BE2C (cell line): ENCODE measurements at regions not wholly inside any gene's neighbourhood (a gene's known extent, or its start where the extent isn't known, plus 50 kb on each side); places are given as distances from the start of the nearest gene placed in this dataset.
A peak's percentile ranks its signal among the peaks of the same experiment; 100 is the strongest.

Experiments used
- DNase-seq: peaks from one replicate; pipeline ENCODE4 v3.0.0-alpha.2; 2020
- H3K27me3 ChIP-seq: fragments of 250-450 bp; sonication (Bioruptor Pico); 2 replicates; pipeline ENCODE4 v1.5.1; 2020; ENCODE audit warnings: mild to moderate bottlenecking
- H3K36me3 ChIP-seq: fragments of 250-450 bp; sonication (Bioruptor Pico); 2 replicates; pipeline ENCODE4 v1.5.1; 2020; ENCODE audit warnings: mild to moderate bottlenecking
- H3K4me1 ChIP-seq: fragments of 250-450 bp; sonication (Bioruptor Pico); 2 replicates; pipeline ENCODE4 v1.5.1; 2020
- H3K4me3 ChIP-seq: 2 replicates; pipeline ENCODE4 v1.5.1; 2011; ENCODE audit warnings: low read depth, low read length
- H3K9me3 ChIP-seq: fragments of 250-450 bp; sonication (Bioruptor Pico); 2 replicates; pipeline ENCODE4 v1.5.1; 2020
- TF ChIP-seq, protein P1 (sequence below): IDR thresholded peaks from 2 replicates; pipeline ENCODE4 v1.5.1; 2012; ENCODE audit warnings: mild to moderate bottlenecking, low read depth, low read length

GRCh38 chr4:41322617-41323016 lies 65.9 kb downstream of the UCHL1 start:
- Histone ChIP-seq H3K9me3 (no peaks in the 10 kb centered on the region), H3K4me1 (peaks cover 37% of the 10 kb centered on the region), H3K27me3 (no peaks in the 10 kb centered on the region), H3K4me3 (no peak overlapping the region), H3K36me3 (no peaks in the 10 kb centered on the region)
- TF ChIP-seq, protein P1, sequence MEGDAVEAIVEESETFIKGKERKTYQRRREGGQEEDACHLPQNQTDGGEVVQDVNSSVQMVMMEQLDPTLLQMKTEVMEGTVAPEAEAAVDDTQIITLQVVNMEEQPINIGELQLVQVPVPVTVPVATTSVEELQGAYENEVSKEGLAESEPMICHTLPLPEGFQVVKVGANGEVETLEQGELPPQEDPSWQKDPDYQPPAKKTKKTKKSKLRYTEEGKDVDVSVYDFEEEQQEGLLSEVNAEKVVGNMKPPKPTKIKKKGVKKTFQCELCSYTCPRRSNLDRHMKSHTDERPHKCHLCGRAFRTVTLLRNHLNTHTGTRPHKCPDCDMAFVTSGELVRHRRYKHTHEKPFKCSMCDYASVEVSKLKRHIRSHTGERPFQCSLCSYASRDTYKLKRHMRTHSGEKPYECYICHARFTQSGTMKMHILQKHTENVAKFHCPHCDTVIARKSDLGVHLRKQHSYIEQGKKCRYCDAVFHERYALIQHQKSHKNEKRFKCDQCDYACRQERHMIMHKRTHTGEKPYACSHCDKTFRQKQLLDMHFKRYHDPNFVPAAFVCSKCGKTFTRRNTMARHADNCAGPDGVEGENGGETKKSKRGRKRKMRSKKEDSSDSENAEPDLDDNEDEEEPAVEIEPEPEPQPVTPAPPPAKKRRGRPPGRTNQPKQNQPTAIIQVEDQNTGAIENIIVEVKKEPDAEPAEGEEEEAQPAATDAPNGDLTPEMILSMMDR = no peak
- peak; percentile 40 for DNase-seq

DNA sequence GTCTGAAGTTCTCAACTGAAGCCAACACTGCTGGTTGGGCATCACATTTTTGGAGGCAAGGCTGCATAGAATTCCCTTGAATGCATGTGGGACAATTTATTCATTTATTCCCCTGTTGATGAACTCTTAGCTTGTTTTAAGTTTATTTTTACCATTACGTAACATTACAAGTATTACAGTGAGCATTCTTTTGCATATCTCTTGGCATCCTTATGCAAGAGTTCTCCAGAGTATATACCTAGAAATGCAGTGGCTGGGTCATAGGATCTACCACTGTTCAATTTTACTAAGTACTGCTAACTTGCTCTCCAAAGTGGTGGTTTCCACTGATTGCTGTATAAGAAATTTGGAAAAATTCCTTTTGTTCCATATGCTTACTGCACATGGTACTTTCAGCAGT lies 66.5 kb downstream of the UCHL1 start:
- Histone ChIP-seq H3K36me3 (no peaks in the 10 kb centered on the region), H3K4me1 (peaks cover 37% of the 10 kb centered on the region), H3K9me3 (no peaks in the 10 kb centered on the region; the same call in 1 of the 2 replicates), H3K4me3 (no peak overlapping the region), H3K27me3 (no peaks in the 10 kb centered on the region)
- DNase-seq = no peak
- TF ChIP-seq, protein P1 = no peak

DNA sequence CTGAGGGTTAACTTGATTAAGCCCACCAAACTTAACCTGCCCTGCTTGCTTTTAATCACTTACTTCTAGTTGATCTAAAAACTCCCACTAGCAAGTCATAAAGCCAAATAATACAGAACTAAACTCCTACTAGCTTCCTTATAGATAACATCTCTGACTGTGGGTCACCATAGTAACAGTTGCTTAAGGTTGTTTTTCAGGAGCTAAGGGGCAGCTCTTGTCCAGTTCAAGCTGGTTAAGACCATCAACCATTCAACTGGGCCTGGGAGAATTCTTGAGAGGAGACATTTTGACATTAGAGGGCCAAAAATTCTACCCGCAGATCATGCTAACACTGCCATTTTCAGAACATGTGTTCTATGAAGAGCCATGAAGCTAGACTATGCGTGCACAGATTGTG lies 67.0 kb downstream of the UCHL1 start:
- H3K4me3 ChIP-seq = no peak overlapping the region
- H3K9me3 ChIP-seq = no peaks in the 10 kb centered on the region; the same call in 1 of the 2 replicates
- H3K27me3 ChIP-seq = no peaks in the 10 kb centered on the region
- DNase-seq = no peak
- peaks cover 36% of the 10 kb centered on the region for H3K4me1 ChIP-seq
- TF ChIP-seq, protein P1 = no peak
- no peaks in the 10 kb centered on the region for H3K36me3 ChIP-seq

DNA sequence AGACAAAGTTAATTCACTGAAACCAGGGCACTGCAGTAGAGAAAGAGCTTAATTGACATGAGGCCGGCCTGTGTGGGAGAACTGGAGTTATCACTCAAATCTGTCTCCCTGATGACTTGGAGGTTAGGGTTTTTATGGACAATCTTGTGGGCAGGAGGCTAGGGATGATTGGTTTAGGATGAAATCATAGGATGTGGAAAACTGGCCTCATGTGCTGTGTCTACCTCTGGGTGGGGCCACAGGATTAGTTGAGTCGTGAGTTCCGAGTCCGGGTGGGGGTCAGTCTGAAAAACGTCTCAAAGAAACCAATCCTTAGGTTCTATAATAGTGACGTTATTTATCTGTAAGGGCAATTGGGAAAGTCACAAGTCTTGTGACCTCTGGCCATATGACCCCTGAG lies 68.1 kb downstream of the UCHL1 start:
- Histone ChIP-seq H3K36me3 (no peaks in the 10 kb centered on the region), H3K27me3 (no peaks in the 10 kb centered on the region), H3K4me1 (peaks cover 25% of the 10 kb centered on the region), H3K9me3 (no peaks in the 10 kb centered on the region; the same call in 1 of the 2 replicates), H3K4me3 (no peak overlapping the region)
- DNase-seq = peak; percentile 51
- TF ChIP-seq, protein P1 = peak; percentile 33

DNA sequence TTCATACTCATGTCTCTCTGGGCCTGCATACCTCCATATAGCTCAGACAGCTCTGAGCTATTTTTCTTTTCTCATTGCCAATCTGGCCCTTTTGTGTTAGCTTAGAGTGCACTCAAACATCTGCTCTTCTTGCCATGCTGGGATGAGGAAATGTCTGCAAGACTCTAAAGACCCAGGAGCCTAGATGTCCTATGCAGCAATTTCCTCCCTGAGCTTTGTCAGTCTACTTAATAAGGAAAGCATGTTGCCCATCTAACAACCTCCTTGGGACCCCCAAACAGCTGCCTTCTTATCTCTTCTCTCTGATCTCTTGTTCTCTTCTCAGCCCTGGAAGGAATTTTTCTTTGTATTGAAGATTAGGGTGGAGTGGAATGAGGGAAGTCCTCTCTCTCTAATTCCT lies 69.2 kb downstream of the UCHL1 start:
- H3K4me3 ChIP-seq = no peak overlapping the region
- no peak for DNase-seq
- H3K4me1 ChIP-seq = peaks cover 25% of the 10 kb centered on the region
- H3K36me3 ChIP-seq = no peaks in the 10 kb centered on the region
- H3K9me3 ChIP-seq = no peaks in the 10 kb centered on the region; the same call in 1 of the 2 replicates
- TF ChIP-seq, protein P1 = no peak
- H3K27me3 ChIP-seq = no peaks in the 10 kb centered on the region

DNA sequence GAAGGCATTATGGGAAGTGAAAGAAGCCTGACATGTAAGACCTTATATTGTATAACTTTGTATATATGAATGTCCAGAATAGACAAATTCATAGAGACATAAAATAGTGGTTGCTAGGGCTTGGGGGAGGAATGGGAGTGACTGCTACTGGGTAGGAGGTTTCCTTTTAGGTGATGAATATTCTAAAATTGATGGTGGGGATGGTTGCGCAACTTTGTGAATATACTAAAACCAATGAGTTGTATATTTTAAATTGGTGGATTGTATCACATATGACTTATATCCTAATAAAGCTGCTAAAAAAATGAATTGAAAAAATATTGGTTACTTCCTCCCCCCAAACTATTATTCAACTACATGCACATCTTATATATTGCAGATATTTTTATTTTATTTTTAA lies 70.0 kb downstream of the UCHL1 start:
- Histone ChIP-seq H3K9me3 (no peaks in the 10 kb centered on the region; the same call in 1 of the 2 replicates), H3K4me1 (peaks cover 25% of the 10 kb centered on the region), H3K4me3 (no peak overlapping the region), H3K36me3 (no peaks in the 10 kb centered on the region), H3K27me3 (no peaks in the 10 kb centered on the region)
- TF ChIP-seq, protein P1 = no peak
- DNase-seq = no peak
